GM18861 (cell line): ENCODE measurements at regions not wholly inside any gene's neighbourhood (a gene's known extent, or its start where the extent isn't known, plus 50 kb on each side); places are given as distances from the start of the nearest gene placed in this dataset.

ENCODE experiments used
- ATAC-seq: cut with Tn5 transposase; IDR thresholded peaks from one replicate; pipeline ENCODE4 v1.9.1; 2021; ENCODE audit not compliant: unreplicated experiment

DNA sequence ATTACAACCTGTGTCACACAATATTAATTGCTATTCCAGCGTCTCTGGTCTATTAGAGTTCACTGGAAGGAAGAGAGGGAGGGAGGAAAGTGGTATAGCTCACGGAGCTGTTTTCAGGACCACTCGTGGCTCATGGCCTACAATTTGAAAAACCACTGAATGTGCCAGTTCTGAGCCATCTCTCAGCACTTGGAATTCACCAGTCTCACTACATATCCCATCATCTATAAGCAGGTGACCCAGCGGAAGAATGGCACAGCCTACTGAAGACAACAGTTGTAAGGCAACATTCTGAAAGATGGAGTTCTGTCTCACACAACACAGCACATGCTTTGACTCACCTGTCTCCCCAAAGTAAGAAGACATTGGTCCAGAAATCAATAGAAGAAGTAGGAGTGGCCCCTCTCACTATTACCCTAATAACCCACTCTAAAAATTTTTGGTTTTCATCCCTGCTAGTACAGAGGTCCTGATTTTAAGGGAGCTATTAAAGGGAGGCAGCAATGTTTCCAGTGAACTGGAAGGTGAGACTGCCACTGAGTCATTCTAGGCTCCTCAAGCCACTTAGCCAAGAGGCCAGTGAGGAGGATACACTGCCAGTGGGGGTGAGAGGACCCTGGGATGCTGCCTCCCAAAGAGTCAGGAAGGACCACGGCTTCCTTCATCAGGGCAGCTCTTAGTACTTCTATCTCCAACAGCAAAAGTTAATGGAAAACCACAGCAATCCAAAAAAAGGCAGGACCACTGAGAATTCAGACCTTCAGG lies 50.0 kb upstream of the DOCK9 start:
- ATAC-seq = no peak

DNA sequence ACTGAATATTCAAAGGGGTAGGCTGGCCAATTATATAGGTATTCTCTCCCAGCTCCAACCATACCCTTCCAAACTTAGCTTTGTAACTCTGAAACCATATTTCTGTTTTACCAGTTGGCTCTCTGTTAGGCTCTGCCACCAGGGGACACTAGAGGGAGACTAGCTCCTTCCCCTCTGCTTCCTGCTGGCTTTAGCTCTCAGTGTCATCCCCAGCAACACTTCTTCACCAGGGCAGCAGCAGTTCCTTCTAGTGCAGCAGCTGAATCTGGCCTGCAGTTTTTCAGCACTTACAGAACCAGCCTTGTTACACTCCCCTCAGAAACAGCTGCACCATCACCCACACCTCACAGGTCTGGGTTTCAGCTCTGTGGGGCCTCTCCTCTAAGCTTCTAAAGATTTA lies 51.0 kb upstream of the DOCK9 start:
- no peak for ATAC-seq

DNA sequence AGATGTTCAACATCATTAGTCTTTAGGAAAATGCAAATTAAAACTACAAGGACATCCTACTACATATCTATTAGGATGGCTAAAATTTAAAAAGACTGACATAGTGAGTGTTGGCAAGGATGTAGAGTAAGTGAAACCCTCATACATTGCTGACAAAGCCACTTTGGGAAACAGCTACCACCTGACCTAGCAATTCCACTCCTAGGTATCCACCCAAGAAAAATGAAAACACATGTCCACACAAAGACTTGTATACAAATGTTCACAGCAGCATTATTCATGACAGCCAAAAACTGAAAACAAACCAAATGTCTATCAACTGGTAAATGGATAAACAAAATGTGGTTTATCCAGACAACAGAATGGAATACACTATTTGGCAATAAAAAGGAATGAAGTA lies 51.7 kb upstream of the DOCK9 start:
- no peak for ATAC-seq

DNA sequence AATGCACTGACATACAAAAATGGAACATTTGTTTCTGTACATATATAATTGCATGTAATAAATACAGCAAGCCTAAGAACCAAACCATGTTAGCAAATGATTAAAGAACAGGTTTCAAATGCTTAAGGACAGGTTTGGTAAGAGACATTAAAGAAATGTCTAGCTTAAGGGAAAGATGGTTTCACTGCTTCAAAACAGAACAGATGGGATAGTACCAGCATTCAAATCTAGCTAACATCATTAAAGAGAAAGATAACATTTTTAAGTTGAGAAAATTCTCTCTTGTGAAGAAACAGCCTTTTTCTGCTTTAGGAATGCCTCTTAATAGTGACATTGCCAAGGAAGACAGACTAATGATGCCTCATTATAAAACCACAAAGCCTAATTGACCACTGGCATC lies 52.5 kb upstream of the DOCK9 start:
- no peak for ATAC-seq

DNA sequence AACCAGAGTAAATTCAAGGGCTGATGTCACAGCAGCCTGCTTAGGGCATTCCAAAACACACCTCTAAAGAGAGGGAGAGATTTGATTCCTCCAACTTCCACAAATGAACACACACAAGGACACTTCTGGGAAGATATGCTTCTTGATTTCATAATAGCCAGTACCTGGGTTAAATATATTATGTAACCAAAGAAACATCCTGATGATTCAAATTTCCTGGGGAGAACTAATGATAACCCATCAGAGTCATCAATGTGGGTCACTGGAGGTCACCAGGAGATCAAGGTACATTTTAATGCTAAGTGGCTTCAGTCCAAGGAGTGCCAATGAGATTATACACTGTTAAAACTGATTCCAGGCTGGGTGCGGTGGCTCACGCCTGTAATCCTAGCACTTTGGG lies 54.0 kb upstream of the DOCK9 start:
- no peak for ATAC-seq

DNA sequence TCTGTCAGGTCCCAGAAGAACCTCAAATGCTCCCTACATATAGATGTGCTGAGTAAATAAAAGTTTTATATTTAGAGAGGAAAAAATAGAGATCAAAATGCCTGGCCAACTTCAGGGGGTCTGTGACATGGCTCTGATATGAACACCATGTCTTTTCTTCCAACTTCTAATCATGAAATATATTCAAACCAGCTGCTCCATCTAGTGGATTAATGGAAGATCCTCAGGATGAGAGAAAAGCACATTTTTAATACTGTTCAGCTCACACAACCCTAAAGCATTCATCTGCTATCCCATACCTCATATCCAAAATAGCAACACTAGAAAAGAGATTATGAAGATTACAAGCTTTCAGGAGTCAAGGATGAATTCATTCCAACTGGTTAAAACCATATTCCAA lies 56.0 kb upstream of the DOCK9 start:
- no peak for ATAC-seq

DNA sequence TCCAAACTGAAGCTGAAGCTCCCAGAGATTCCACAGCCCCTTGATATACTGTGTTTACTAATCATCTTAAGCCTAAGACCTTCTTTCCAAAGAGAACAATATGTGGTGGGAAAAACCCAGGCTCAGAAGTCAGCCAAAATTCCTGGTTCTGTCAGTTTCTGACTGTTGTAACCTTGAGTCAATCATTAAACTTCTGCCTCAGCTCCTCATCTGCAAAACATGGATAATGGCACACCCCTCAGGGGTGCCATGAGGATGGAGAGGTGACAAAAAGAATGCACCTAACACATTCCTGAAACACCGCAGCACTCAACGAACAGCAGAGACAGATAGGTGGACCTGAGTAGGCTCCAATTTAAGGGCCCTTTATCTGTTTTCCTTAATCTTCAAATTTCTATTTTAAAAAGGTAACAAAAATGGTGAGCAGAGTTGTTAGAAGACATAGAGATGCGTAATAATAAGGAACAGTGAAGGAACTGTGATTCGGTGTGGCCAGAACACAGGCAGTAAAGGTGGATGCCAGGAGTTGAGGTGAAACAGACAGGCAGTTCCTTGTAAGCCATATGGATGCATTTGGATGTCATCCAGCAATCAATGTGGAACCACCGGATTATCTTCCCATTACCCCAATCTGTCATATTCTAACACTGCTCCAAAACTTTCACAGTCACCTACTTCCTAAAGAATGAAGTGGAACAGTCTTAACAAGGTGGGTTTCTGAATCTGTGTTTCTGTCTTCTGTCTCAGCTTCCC lies 56.6 kb upstream of the DOCK9 start:
- ATAC-seq = no peak

DNA sequence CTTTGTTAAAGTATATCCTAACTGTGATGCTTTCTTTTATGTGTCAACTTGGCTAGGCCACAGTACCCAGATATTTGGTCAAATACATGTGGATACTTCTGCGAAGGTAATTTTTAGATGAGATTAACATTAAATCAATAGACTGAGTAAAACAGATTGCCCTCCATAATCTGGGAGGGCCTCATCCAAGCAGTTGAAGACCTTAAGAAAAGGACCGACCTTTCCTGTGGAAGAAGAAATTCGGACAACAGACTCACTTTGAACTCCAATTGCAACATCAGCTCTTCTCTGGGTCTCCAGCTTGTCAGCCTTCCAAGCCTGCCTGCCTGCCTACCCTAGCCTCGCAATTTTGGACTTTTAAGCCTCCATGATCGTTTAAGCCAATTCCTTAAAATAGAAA lies 57.9 kb upstream of the DOCK9 start:
- ATAC-seq = no peak

DNA sequence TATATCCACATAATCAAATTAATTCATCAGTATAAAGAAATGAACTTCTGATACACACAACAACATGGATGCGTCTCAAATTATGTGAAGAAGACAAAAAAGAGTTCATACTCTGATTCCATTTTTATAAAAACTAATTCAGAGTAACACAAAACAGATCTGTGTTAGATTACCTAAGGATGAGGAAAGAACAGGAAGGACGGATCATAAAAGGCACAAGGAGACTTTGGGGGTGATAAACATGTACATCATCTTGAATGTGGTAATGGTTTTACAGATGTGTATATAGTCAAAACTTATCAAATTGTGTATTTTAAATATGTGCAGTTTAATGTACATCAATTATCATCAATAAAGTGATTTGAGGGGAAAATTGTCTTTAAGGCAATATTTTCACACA lies 59.9 kb upstream of the DOCK9 start:
- ATAC-seq = no peak

DNA sequence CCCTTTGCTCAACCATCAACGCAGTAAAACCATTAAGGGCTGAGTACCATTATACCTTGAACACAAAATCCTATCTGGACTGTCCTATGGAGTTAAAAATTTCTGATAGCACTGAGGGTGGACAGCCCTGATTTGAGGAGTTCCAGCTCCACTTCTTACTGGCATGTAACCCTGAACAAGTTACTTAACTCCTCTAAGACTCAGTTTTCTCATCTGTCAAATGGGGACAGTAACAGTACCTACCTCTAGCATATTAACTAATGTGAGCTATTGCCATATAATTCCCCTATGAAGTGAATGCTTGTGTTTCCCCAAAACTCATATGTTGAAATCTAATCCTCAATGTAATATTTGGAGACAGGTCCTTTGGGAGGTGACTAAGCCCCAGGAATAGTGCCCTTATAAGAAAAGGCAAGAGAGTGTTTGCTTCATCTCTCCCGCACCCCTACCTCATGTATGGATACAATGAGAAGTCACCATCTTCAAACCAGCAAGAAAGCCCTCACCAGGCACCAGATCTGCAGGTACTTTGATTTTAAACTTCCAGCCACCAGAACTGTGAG lies 61.9 kb upstream of the DOCK9 start:
- ATAC-seq = no peak

DNA sequence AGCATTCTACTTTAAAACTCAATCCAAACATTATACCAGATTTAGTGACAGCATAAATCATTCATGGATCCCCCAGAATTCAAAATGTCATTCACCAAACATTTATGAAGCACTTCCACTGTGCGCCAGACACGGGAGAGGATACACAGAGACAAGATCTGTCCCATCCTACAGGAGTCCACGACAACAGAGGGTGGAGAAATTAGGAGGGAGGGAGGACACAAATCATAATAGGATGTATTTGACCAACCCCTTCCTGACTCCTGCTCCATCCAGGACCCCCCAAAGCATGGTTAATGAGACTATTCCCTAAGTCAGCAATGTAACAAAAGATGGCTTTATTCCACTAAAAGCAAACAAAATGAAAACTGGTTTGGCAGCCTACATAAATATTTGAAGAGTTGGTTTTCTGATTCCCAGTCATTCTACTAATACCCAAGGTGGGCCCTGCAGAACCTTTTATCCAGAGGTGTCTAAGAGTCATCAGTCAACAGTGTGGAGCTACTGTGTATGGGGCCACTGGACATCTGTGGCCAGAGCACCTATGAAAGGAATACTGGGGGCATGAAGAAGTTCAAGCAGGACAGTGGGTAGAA lies 62.8 kb upstream of the DOCK9 start:
- ATAC-seq = no peak

DNA sequence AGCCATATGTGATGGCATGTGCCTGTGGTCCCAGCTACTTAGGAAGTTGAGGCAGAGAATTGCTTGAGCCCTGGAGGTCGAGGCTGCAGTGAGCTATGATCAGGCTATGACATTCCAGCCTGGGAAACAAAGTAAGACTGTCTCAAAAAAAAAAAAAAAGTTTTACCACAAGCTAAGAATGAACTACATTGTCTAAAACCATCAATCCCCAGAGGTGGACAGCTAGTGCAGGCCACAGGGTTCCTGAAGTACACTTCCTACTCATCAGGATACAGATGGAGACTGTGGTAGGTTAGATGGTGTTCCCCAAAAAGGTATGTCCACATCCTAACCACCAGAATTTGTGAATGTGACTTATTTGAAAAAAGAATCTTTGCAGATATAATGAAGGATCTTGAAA lies 63.5 kb upstream of the DOCK9 start:
- ATAC-seq = no peak

DNA sequence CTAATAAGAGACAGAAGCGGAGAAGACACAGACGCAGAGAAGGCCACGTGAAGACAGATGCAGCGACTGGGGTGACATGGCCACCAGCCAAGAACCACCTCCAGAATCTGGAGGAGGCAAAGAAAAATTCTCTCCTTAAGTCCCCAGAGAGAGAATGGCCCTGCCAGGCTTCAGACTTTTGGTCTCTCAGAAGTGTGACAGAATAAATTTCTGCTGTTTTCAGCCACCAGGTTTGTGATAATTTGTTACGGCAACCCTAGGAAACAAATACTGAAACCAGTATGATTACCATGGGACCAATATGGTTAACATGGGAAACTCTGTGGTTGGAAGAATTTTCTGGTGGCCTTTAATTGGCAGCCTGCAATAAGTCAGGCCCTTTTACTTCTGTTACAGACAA lies 63.9 kb upstream of the DOCK9 start:
- ATAC-seq = peak; percentile 41

DNA sequence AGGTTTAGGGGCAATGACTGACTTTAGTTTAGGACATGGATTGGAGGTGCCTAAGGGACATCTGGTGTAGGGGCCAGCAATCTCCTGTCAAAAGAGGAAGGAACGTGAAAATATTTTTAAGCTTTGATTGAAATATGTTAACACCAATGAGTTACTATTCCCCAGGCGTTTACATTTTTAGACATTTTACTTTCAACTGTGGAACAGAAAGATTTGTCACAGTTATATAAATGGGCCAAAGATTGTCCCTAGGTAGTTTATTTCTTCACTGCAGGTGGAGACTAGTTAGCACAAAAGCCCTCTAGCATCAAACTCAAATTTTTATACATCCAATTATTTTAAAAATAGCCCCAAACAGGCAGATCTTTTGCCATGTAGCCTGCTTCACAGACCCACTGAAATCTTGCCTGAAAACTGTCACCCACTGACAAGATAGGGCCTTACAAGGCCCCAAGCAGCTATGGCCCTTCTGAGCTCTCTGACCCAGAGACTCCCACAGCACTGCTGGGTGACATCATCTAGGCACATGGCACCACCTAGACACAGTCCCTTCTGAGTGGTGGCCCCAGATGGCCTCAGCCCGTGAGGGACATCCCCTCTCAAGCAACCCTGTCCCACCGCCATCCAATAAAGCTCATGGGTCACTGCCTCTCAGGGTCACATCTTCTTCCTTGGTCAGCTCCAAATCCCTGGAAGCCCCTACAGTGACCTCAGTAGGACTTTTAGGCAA lies 64.8 kb upstream of the DOCK9 start:
- ATAC-seq = no peak

DNA sequence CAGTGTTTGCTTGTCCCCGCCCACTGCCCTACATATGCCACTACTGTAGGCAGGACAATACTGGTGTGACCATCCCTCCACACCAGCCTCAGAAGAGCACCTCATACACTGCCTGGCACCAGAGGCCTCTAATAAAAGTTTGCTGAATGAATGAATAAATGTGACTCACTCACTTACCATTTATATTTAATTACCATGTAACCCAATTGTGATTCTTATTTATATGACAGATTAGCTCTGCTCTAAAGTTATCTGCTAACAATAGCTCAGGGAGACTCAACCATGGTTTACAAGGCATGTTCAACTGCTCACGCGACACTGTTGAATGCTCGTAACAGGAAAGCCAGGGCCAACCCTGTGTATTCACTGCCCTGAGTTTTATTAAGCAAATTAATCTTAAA lies 66.0 kb upstream of the DOCK9 start:
- no peak for ATAC-seq

DNA sequence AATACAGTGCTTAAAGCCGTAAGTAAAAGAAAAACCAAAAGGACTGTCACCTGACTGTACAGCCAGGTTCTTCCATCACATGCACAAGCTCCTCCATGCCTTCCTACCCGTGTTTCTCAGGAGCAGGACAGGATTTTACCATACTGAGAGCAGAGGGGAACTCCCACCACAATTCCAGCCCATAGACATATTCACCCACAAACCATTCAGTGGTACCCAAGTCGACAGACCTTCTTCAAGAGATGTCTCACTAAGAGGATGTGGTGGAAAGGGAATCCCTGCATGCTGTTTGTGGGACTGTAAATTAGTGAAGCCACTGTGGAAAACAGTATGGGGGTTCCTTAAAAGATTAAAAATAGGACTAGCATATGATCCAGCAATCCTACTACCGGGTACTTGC lies 66.9 kb upstream of the DOCK9 start:
- no peak for ATAC-seq

DNA sequence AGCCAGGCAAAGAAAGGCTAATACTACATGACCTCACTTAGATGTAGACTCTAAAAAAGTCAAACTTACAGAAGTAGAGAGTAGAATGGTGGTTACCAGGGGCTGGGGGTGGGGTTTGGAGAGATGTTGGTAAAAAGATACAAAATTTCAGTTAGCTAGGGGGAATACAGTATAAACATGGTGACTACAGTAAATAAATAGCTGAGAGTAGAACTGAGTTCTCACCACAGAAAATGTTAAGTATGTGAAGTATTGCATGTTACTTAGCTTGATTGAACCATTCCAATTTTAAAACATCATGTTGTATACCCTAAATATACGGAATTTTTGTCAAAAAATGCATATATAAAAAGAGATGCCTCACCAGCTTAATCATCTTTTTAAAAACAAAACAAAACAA lies 67.5 kb upstream of the DOCK9 start:
- no peak for ATAC-seq

DNA sequence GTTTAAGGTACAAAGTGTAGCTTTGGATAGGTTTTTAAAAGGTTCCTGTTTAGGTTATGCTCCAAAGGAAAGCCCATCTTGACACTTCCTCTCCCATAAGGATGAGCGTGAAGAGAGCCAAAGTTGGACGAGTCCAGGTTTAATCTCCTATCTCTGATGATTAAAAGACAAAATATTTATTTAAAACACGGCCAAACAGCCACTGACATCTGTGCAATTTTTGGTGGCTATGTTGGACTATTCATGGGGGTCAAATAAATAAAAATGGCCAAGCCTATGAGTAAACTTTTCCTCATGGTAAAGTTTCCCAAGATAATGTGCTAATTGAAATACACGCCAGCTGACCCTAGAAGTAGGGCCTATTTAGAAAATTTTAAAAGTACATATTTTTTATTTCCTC lies 69.0 kb upstream of the DOCK9 start:
- ATAC-seq = no peak

DNA sequence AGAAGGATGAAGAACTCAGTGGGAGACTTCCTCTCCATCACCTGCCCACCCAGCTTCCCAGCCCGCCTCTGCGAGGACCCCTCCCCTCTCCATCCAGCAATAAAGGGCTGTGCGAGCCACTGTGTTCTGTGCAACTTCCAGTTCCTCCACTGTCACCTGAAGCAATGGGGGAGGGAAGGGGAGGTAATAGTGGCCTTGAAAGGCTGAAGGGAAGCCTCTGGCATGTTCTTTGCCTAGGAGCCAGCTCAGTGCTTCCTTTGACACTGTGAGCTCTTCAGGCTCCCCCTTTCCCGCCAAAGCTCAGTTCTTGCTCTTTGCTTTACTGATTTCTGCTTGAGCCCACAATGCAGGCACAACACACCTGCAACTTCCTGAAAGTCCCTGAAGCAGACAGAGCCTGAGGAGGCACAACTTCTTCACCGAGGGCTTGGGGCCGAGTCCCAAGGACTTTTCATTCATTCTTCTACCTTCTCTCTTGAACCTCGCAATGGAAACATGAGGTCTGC lies 73.2 kb upstream of the DOCK9 start:
- ATAC-seq = no peak

DNA sequence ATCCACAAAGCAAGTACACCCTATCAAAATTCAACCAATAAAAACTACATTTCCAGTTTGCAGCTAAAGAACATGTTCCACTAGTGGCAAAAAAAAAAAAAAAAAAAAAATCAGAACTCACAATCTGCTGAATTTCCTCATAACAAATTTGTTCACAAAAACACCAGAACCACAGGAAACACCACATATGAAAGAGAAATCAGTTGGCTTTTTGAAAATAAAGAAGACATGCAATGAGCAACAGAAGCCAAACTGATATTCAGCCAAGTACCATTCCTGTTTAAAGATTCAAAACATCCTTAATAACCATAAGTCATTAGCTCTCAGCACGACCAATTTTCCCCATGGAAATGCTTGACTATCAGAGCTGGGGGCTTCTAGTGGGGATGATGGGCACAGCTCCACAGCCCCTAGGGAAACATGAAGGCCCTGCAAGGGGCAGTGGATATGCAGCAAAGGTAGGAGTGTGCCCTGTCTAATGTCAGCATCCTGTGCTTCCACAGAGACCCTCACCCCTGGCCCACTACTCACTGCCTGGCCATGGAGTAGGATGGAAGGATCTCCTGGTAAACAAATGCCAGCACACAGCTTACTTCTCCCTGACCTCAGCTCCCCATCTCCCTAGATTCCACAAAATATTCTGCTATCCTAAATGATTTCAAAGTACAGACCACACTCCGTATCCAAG lies 74.0 kb upstream of the DOCK9 start:
- no peak for ATAC-seq
